ENCODE measurements at regions not wholly inside any gene's neighbourhood (a gene's known extent, or its start where the extent isn't known, plus 50 kb on each side); places are given as distances from the start of the nearest gene placed in this dataset.
"Not testable (repeated sequence)": the region's sequence is repeated elsewhere in the genome, so short reads cannot be mapped to it uniquely, and the experiment has no call there.

GRCh38 chr6:106860940-106861339 lies 113.6 kb downstream of the CD24 start:
- peaks cover 13% of the 10 kb centered on the region for H3K9me3 Mint-ChIP-seq (ENCODE audit: insufficient read depth)
- ChIA-PET POLR2A (no interaction called here), CTCF (interaction anchor here (1.1 kb wide), 1 partner anchor 24 kb away, joined by 3 read pairs; no protein-coding TSS in a partner anchor)
- no peak overlapping the region for H3K4me3 Mint-ChIP-seq
- no peak overlapping the region for H3K27ac Mint-ChIP-seq
- no peak for ATAC-seq
- H3K36me3 Mint-ChIP-seq (ENCODE audit: low read depth) = no peaks in the 10 kb centered on the region
- peaks cover 4% of the 10 kb centered on the region for H3K27me3 Mint-ChIP-seq (ENCODE audit: low read depth)
- H3K4me1 Mint-ChIP-seq (ENCODE audit: low read depth) = no peaks in the 10 kb centered on the region
- DNase-seq = no peak

GRCh38 chr6:106858653-106859092 lies 115.9 kb downstream of the CD24 start:
- DNase-seq (no peak), ATAC-seq (no peak)
- Mint-ChIP-seq H3K4me3 (no peak overlapping the region), H3K27ac (no peak overlapping the region), H3K36me3 (ENCODE audit: low read depth) (no peaks in the 10 kb centered on the region), H3K9me3 (ENCODE audit: insufficient read depth) (peaks cover 13% of the 10 kb centered on the region), H3K4me1 (ENCODE audit: low read depth) (no peaks in the 10 kb centered on the region), H3K27me3 (ENCODE audit: low read depth) (peaks cover 8% of the 10 kb centered on the region)
- ChIA-PET CTCF (no interaction called here), POLR2A (no interaction called here)

GRCh38 chr6:106857771-106858652 lies 116.5 kb downstream of the CD24 start:
- Mint-ChIP-seq H3K4me1 (ENCODE audit: low read depth) (no peaks in the 10 kb centered on the region), H3K27me3 (ENCODE audit: low read depth) (peaks cover 8% of the 10 kb centered on the region), H3K36me3 (ENCODE audit: low read depth) (no peaks in the 10 kb centered on the region), H3K4me3 (no peak overlapping the region), H3K9me3 (ENCODE audit: insufficient read depth) (peaks cover 13% of the 10 kb centered on the region), H3K27ac (no peak overlapping the region)
- POLR2A ChIA-PET = no interaction called here
- CTCF ChIA-PET = no interaction called here
- no peak for DNase-seq
- no peak for ATAC-seq

GRCh38 chr6:106857310-106857709 lies 117.2 kb downstream of the CD24 start:
- H3K36me3 Mint-ChIP-seq (ENCODE audit: low read depth); DNase-seq; H3K4me1 Mint-ChIP-seq (ENCODE audit: low read depth); H3K27ac Mint-ChIP-seq; H3K27me3 Mint-ChIP-seq (ENCODE audit: low read depth); CTCF ChIA-PET; ATAC-seq; H3K4me3 Mint-ChIP-seq; POLR2A ChIA-PET; H3K9me3 Mint-ChIP-seq (ENCODE audit: insufficient read depth): not testable (repeated sequence)

- DNase-seq (no peak), ATAC-seq (no peak)
- POLR2A ChIA-PET = no interaction called here
- H3K36me3 Mint-ChIP-seq (ENCODE audit: low read depth) = no peaks in the 10 kb centered on the region
- H3K4me1 Mint-ChIP-seq (ENCODE audit: low read depth) = no peaks in the 10 kb centered on the region
- CTCF ChIA-PET = no interaction called here
- H3K4me3 Mint-ChIP-seq = no peak overlapping the region
- H3K27me3 Mint-ChIP-seq (ENCODE audit: low read depth) = peaks cover 6% of the 10 kb centered on the region
- H3K9me3 Mint-ChIP-seq (ENCODE audit: insufficient read depth) = peaks cover 6% of the 10 kb centered on the region
- no peak overlapping the region for H3K27ac Mint-ChIP-seq
These were observed 118.2 kb downstream of the CD24 start for GRCh38 chr6:106856227-106856874.

- H3K9me3 Mint-ChIP-seq (ENCODE audit: insufficient read depth) = no peaks in the 10 kb centered on the region
- ChIA-PET CTCF (no interaction called here), POLR2A (no interaction called here)
- H3K36me3 Mint-ChIP-seq (ENCODE audit: low read depth) = no peaks in the 10 kb centered on the region
- H3K27ac Mint-ChIP-seq = no peak overlapping the region
- peaks cover 6% of the 10 kb centered on the region for H3K27me3 Mint-ChIP-seq (ENCODE audit: low read depth)
- H3K4me1 Mint-ChIP-seq (ENCODE audit: low read depth) = no peaks in the 10 kb centered on the region
- DNase-seq = no peak
- H3K4me3 Mint-ChIP-seq = no peak overlapping the region
- ATAC-seq = no peak
These were observed 119.4 kb downstream of the CD24 start for GRCh38 chr6:106855117-106855516.

GRCh38 chr6:106849676-106850332 lies 124.7 kb downstream of the CD24 start:
- CTCF ChIA-PET = no interaction called here
- no peaks in the 10 kb centered on the region for H3K36me3 Mint-ChIP-seq (ENCODE audit: low read depth)
- no peak overlapping the region for H3K27ac Mint-ChIP-seq
- no peaks in the 10 kb centered on the region for H3K9me3 Mint-ChIP-seq (ENCODE audit: insufficient read depth)
- POLR2A ChIA-PET = no interaction called here
- no peak overlapping the region for H3K4me3 Mint-ChIP-seq
- peaks cover 5% of the 10 kb centered on the region for H3K27me3 Mint-ChIP-seq (ENCODE audit: low read depth)
- no peak for ATAC-seq
- H3K4me1 Mint-ChIP-seq (ENCODE audit: low read depth) = no peaks in the 10 kb centered on the region
- DNase-seq = no peak

- H3K4me1 Mint-ChIP-seq (ENCODE audit: low read depth) = no peaks in the 10 kb centered on the region
- ChIA-PET POLR2A (no interaction called here), CTCF (no interaction called here)
- H3K4me3 Mint-ChIP-seq = no peak overlapping the region
- no peak overlapping the region for H3K27ac Mint-ChIP-seq
- ATAC-seq (no peak), DNase-seq (no peak)
- peaks cover 7% of the 10 kb centered on the region for H3K27me3 Mint-ChIP-seq (ENCODE audit: low read depth)
- no peaks in the 10 kb centered on the region for H3K9me3 Mint-ChIP-seq (ENCODE audit: insufficient read depth)
- no peaks in the 10 kb centered on the region for H3K36me3 Mint-ChIP-seq (ENCODE audit: low read depth)
These were observed 125.4 kb downstream of the CD24 start for GRCh38 chr6:106849120-106849519.

GRCh38 chr6:106847116-106847515 lies 127.4 kb downstream of the CD24 start:
- peaks cover 15% of the 10 kb centered on the region for H3K27me3 Mint-ChIP-seq (ENCODE audit: low read depth)
- H3K36me3 Mint-ChIP-seq (ENCODE audit: low read depth) = no peaks in the 10 kb centered on the region
- CTCF ChIA-PET = no interaction called here
- H3K9me3 Mint-ChIP-seq (ENCODE audit: insufficient read depth) = no peaks in the 10 kb centered on the region
- POLR2A ChIA-PET = no interaction called here
- DNase-seq = no peak
- no peaks in the 10 kb centered on the region for H3K4me1 Mint-ChIP-seq (ENCODE audit: low read depth)
- H3K4me3 Mint-ChIP-seq = no peak overlapping the region
- H3K27ac Mint-ChIP-seq = no peak overlapping the region
- ATAC-seq = no peak

- Mint-ChIP-seq H3K27ac (no peak overlapping the region), H3K36me3 (ENCODE audit: low read depth) (no peaks in the 10 kb centered on the region), H3K9me3 (ENCODE audit: insufficient read depth) (no peaks in the 10 kb centered on the region), H3K4me1 (ENCODE audit: low read depth) (no peaks in the 10 kb centered on the region), H3K27me3 (ENCODE audit: low read depth) (peaks cover 15% of the 10 kb centered on the region), H3K4me3 (no peak overlapping the region)
- ChIA-PET POLR2A (no interaction called here), CTCF (interaction anchor here (1.1 kb wide), 1 partner anchor 153 kb away, joined by 4 read pairs; no protein-coding TSS in a partner anchor)
- DNase-seq = no peak
- no peak for ATAC-seq
These were observed 129.6 kb downstream of the CD24 start for GRCh38 chr6:106844930-106845329.

GRCh38 chr6:106832766-106833510 lies 141.6 kb downstream of the CD24 start:
- POLR2A ChIA-PET = no interaction called here
- Mint-ChIP-seq H3K9me3 (ENCODE audit: insufficient read depth) (no peaks in the 10 kb centered on the region), H3K4me1 (ENCODE audit: low read depth) (no peaks in the 10 kb centered on the region), H3K4me3 (no peak overlapping the region), H3K27ac (no peak overlapping the region), H3K27me3 (ENCODE audit: low read depth) (peaks cover 20% of the 10 kb centered on the region), H3K36me3 (ENCODE audit: low read depth) (no peaks in the 10 kb centered on the region)
- DNase-seq (no peak), ATAC-seq (no peak)
- CTCF ChIA-PET = interaction anchor here (1.5 kb wide), 1 partner anchor 266 kb away, joined by 3 read pairs; no protein-coding TSS in a partner anchor
